ENCODE measurements at regions not wholly inside any gene's neighbourhood (a gene's known extent, or its start where the extent isn't known, plus 50 kb on each side); places are given as distances from the start of the nearest gene placed in this dataset.

DNA sequence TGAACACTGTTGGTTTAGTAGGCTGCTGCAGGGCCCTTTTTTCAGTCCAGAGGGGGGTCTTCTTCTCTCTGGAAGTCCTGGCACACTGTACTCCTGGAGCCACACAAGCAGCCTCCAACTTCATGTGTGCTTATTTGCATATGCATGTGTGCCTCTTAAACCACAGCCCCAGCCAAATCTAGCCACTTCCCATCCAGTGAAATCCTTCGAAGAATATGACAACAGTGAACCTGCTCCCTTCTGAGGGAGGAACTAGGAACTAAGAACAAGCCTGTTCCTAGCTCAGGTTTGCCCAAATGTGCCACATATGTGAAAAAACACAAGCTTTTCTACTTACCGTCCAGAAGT is 348.5 kb downstream of the FOXO1 start:
- H3K27me3 ChIP-seq (ENCODE audit: insufficient read depth, low read length) = no peaks in the 10 kb centered on the region
- no CpG with 5 or more reads among the region's 2 CpGs for WGBS (ENCODE audit: extremely low coverage, insufficient coverage, insufficient read length)
- no peak overlapping the region for H3K4ac ChIP-seq (ENCODE audit: low read depth, low read length)

DNA sequence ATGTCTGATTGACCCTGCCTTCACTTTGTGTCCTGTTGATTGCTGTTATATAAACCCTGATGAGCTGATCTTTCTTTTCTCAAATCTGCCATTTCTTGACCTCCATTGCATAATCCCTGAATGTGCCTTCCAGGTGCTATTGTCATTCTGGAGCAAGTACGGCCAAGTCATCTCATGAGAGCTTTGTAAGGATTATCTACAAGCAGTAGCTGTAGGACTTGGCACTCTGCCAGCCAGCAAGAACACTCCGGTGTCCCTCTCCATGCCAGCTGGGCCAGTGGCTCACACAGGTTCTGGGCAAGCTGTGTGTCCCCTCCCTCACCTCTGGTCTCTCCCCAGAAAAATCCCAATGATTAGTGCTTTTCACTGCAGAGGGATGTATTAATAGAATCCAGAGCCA is 348.1 kb downstream of the FOXO1 start:
- no peaks in the 10 kb centered on the region for H3K27me3 ChIP-seq (ENCODE audit: insufficient read depth, low read length)
- no peak overlapping the region for H2AFZ ChIP-seq (ENCODE audit: insufficient read depth, low read length, poor library complexity)
- no peak for DNase-seq
- no peak overlapping the region for H3K4me2 ChIP-seq (ENCODE audit: low read length)
- H2BK5ac ChIP-seq (ENCODE audit: low read depth, low read length, poor library complexity) = no peak overlapping the region
- H4K91ac ChIP-seq (ENCODE audit: low read depth, low read length) = no peak overlapping the region
- H3K4ac ChIP-seq (ENCODE audit: low read depth, low read length) = no peak overlapping the region
- H3K27ac ChIP-seq (ENCODE audit: low read depth, low read length) = no peak overlapping the region
- H2BK12ac ChIP-seq (ENCODE audit: low read length) = no peak overlapping the region
- peaks cover 1% of the 10 kb centered on the region for H3K9me3 ChIP-seq (ENCODE audit: insufficient read depth, low read depth, low read length)
- no peak overlapping the region for H3K23ac ChIP-seq (ENCODE audit: low read length)
- no peak overlapping the region for H3K4me3 ChIP-seq (ENCODE audit: low read depth, low read length)
- no CpG with 5 or more reads among the region's 2 CpGs for WGBS (ENCODE audit: extremely low coverage, insufficient coverage, insufficient read length)
- H3K79me1 ChIP-seq (ENCODE audit: low read length) = no peaks in the 10 kb centered on the region
- H3K14ac ChIP-seq (ENCODE audit: low read length) = no peak overlapping the region
- H3K4me1 ChIP-seq (ENCODE audit: control insufficient read depth in 1 of 2, insufficient read depth in 2 of 2, low read length in 2 of 2) = peaks cover 0 to 2% of the 10 kb centered on the region in 2 experiments
- no peak overlapping the region for H2AK5ac ChIP-seq (ENCODE audit: low read length)
- H3K9ac ChIP-seq (ENCODE audit: low read length) = no peak overlapping the region
- no peaks in the 10 kb centered on the region for H3K36me3 ChIP-seq (ENCODE audit: control insufficient read depth in 1 of 2, insufficient read depth in 2 of 2, low read length in 2 of 2)
- H4K12ac ChIP-seq (ENCODE audit: low read depth, low read length) = no peak overlapping the region
- peak overlapping the region; percentile 44 for H4K8ac ChIP-seq (ENCODE audit: low read depth, low read length)
- H3K18ac ChIP-seq (ENCODE audit: low read length) = no peak overlapping the region
- H2BK120ac ChIP-seq (ENCODE audit: insufficient read depth, low read length, poor library complexity) = no peak overlapping the region
- H3K79me2 ChIP-seq (ENCODE audit: control insufficient read depth, insufficient read depth, low read length, poor library complexity) = no peaks in the 10 kb centered on the region

More for the DNA sequence above, 348.5 kb downstream of the FOXO1 start:
- Histone ChIP-seq H4K12ac (ENCODE audit: low read depth, low read length) (no peak overlapping the region), H2BK12ac (ENCODE audit: low read length) (no peak overlapping the region), H3K9me3 (ENCODE audit: insufficient read depth, low read depth, low read length) (peaks cover 1% of the 10 kb centered on the region), H2AK5ac (ENCODE audit: low read length) (no peak overlapping the region), H3K18ac (ENCODE audit: low read length) (no peak overlapping the region), H3K27ac (ENCODE audit: low read depth, low read length) (no peak overlapping the region), H3K14ac (ENCODE audit: low read length) (no peak overlapping the region), H4K91ac (ENCODE audit: low read depth, low read length) (no peak overlapping the region), H3K23ac (ENCODE audit: low read length) (no peak overlapping the region), H3K9ac (ENCODE audit: low read length) (no peak overlapping the region), H3K79me2 (ENCODE audit: control insufficient read depth, insufficient read depth, low read length, poor library complexity) (no peaks in the 10 kb centered on the region), H2AFZ (ENCODE audit: insufficient read depth, low read length, poor library complexity) (no peak overlapping the region), H3K4me2 (ENCODE audit: low read length) (no peak overlapping the region), H3K4me3 (ENCODE audit: low read depth, low read length) (no peak overlapping the region), H4K8ac (ENCODE audit: low read depth, low read length) (no peak overlapping the region), H3K36me3 (ENCODE audit: control insufficient read depth in 1 of 2, insufficient read depth in 2 of 2, low read length in 2 of 2) (peaks cover 0 to 2% of the 10 kb centered on the region in 2 experiments), H3K79me1 (ENCODE audit: low read length) (no peaks in the 10 kb centered on the region), H3K4me1 (ENCODE audit: control insufficient read depth in 1 of 2, insufficient read depth in 2 of 2, low read length in 2 of 2) (peaks cover 0 to 2% of the 10 kb centered on the region in 2 experiments), H2BK120ac (ENCODE audit: insufficient read depth, low read length, poor library complexity) (no peak overlapping the region), H2BK5ac (ENCODE audit: low read depth, low read length, poor library complexity) (no peak overlapping the region)
- DNase-seq = no peak

DNA sequence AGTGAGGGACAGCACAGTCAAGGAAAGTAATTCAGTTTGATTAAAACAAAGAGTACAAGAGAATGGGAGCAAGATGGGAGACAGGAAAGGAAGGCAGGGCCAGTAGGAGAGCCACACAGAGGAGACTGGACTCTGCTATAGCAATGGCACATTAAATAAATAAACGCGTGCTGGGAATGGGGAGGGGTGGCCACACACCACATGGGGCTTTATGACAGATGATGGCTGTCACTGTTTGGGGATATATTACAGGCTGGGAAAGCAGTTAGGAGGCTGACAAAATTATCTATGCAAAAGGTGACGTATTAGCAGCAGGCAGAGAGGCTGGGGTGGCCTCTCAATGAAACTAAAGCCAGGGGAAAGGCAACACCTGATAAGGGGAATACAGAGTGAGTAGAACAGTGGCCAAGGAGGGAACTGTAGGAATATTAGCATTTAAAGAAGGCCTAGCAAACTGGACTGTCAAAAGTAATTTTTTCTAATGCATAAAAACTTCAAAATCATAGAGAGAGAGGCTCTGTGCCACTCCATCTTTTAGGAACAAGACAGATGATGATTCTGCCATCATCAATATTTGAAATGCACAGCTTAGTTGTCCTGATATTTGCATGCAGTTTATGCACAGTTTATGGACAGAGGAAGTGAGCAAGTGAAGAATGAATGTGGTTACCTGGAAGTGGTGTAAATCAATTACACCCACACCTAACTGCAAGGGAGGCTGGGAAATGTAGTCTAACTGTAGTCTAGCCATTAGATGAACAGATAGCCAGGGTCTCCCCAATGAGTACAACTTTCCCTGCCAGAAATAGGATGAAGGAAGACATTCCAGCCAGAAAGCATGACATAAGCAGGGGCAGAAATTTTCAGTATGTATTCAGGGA is 346.5 kb downstream of the FOXO1 start:
- Histone ChIP-seq H4K8ac (ENCODE audit: low read depth, low read length) (peak overlapping the region; percentile 36), H2AK5ac (ENCODE audit: low read length) (no peak overlapping the region), H3K4ac (ENCODE audit: low read depth, low read length) (no peak overlapping the region), H3K36me3 (ENCODE audit: control insufficient read depth in 1 of 2, insufficient read depth in 2 of 2, low read length in 2 of 2) (no peaks in the 10 kb centered on the region), H3K18ac (ENCODE audit: low read length) (no peak overlapping the region), H3K27ac (ENCODE audit: low read depth, low read length) (no peak overlapping the region), H3K79me2 (ENCODE audit: control insufficient read depth, insufficient read depth, low read length, poor library complexity) (no peaks in the 10 kb centered on the region), H3K79me1 (ENCODE audit: low read length) (no peaks in the 10 kb centered on the region), H3K4me2 (ENCODE audit: low read length) (no peak overlapping the region), H3K9me3 (ENCODE audit: insufficient read depth, low read depth, low read length) (peaks cover 1% of the 10 kb centered on the region), H2BK120ac (ENCODE audit: insufficient read depth, low read length, poor library complexity) (no peak overlapping the region), H3K14ac (ENCODE audit: low read length) (no peak overlapping the region), H3K9ac (ENCODE audit: low read length) (no peak overlapping the region), H2BK12ac (ENCODE audit: low read length) (no peak overlapping the region), H3K23ac (ENCODE audit: low read length) (no peak overlapping the region), H4K91ac (ENCODE audit: low read depth, low read length) (no peak overlapping the region), H4K12ac (ENCODE audit: low read depth, low read length) (no peak overlapping the region), H2AFZ (ENCODE audit: insufficient read depth, low read length, poor library complexity) (no peak overlapping the region), H3K27me3 (ENCODE audit: insufficient read depth, low read length) (no peaks in the 10 kb centered on the region), H3K4me3 (ENCODE audit: low read depth, low read length) (no peak overlapping the region), H3K4me1 (ENCODE audit: control insufficient read depth in 1 of 2, insufficient read depth in 2 of 2, low read length in 2 of 2) (peaks cover 0 to 2% of the 10 kb centered on the region in 2 experiments), H2BK5ac (ENCODE audit: low read depth, low read length, poor library complexity) (no peak overlapping the region)
- no peak for DNase-seq
- no CpG with 5 or more reads among the region's 3 CpGs for WGBS (ENCODE audit: extremely low coverage, insufficient coverage, insufficient read length)

DNA sequence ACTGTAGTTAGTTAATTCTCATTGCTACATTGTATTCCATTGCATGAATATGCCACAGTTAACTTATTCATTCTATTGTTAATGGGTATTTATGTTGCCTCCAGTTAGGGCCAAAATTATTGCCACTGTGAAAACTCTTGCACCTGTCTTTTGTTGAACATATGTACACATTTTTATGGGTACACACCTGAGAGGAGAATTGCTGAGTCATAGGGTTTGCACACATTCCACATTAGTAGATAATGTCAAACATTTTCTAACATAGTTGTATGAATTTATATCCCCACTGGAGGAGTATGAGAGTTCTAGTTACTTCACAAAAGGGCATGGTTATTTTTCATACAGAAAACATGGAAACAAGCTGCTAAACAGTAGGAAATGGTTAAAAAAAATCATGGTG is 338.4 kb downstream of the FOXO1 start:
- Histone ChIP-seq H3K9me3 (ENCODE audit: insufficient read depth, low read depth, low read length) (peaks cover 1% of the 10 kb centered on the region), H3K36me3 (ENCODE audit: control insufficient read depth in 1 of 2, insufficient read depth in 2 of 2, low read length in 2 of 2) (no peaks in the 10 kb centered on the region), H2AK5ac (ENCODE audit: low read length) (no peak overlapping the region), H3K9ac (ENCODE audit: low read length) (no peak overlapping the region), H3K79me1 (ENCODE audit: low read length) (peaks cover 5% of the 10 kb centered on the region), H3K4ac (ENCODE audit: low read depth, low read length) (no peak overlapping the region), H3K4me2 (ENCODE audit: low read length) (no peak overlapping the region), H4K12ac (ENCODE audit: low read depth, low read length) (no peak overlapping the region), H2BK12ac (ENCODE audit: low read length) (no peak overlapping the region), H3K4me1 (ENCODE audit: control insufficient read depth in 1 of 2, insufficient read depth in 2 of 2, low read length in 2 of 2) (peaks cover 7 to 8% of the 10 kb centered on the region in 2 experiments), H3K23ac (ENCODE audit: low read length) (no peak overlapping the region), H4K91ac (ENCODE audit: low read depth, low read length) (no peak overlapping the region), H3K79me2 (ENCODE audit: control insufficient read depth, insufficient read depth, low read length, poor library complexity) (peaks cover 2% of the 10 kb centered on the region), H3K14ac (ENCODE audit: low read length) (no peak overlapping the region), H3K27me3 (ENCODE audit: insufficient read depth, low read length) (no peaks in the 10 kb centered on the region), H2BK5ac (ENCODE audit: low read depth, low read length, poor library complexity) (no peak overlapping the region), H3K4me3 (ENCODE audit: low read depth, low read length) (no peak overlapping the region), H2AFZ (ENCODE audit: insufficient read depth, low read length, poor library complexity) (no peak overlapping the region), H3K27ac (ENCODE audit: low read depth, low read length) (no peak overlapping the region), H2BK120ac (ENCODE audit: insufficient read depth, low read length, poor library complexity) (no peak overlapping the region), H4K8ac (ENCODE audit: low read depth, low read length) (no peak overlapping the region), H3K18ac (ENCODE audit: low read length) (no peak overlapping the region)
- DNase-seq = no peak

Data from trophoblast cell (in vitro differentiated cells and primary cell).